H9 (cell line): ENCODE measurements at regions not wholly inside any gene's neighbourhood (a gene's known extent, or its start where the extent isn't known, plus 50 kb on each side); places are given as distances from the start of the nearest gene placed in this dataset.

Experiments used
- DNase-seq: peaks from one replicate; pipeline ENCODE4 v3.0.0-alpha.2; 2017
- H2AFZ ChIP-seq: one replicate; pipeline ENCODE4 v1.6.1; 2013; ENCODE audit warnings: mild to moderate bottlenecking, low read length, control low read depth, moderate library complexity
- H2AK5ac ChIP-seq: 2 replicates; pipeline ENCODE4 v1.6.1; 2013; ENCODE audit warnings: low read length, control low read depth, mixed read lengths; ENCODE audit not compliant: insufficient read length
- H2BK120ac ChIP-seq: one replicate; pipeline ENCODE4 v1.6.1; 2013; ENCODE audit warnings: low read depth, mild to moderate bottlenecking, low read length, control low read depth, inconsistent platforms; ENCODE audit not compliant: poor library complexity, severe bottlenecking
- H2BK12ac ChIP-seq: 2 replicates; pipeline ENCODE4 v1.6.1; 2013; ENCODE audit warnings: low read length, control low read depth, mixed read lengths, low read depth; ENCODE audit not compliant: insufficient read length
- H2BK15ac ChIP-seq: 2 replicates; pipeline ENCODE4 v1.6.1; 2013; ENCODE audit warnings: low read depth, low read length, control low read depth
- H2BK20ac ChIP-seq: one replicate; pipeline ENCODE4 v1.6.1; 2013; ENCODE audit warnings: low read depth, mild to moderate bottlenecking, low read length, control low read depth, inconsistent platforms; ENCODE audit not compliant: poor library complexity, severe bottlenecking
- H2BK5ac ChIP-seq: 2 replicates; pipeline ENCODE4 v1.6.1; 2013; ENCODE audit warnings: low read length, control low read depth, mixed read lengths; ENCODE audit not compliant: insufficient read length
- H3K14ac ChIP-seq: 2 replicates; pipeline ENCODE4 v1.6.1; 2013; ENCODE audit warnings: low read length, control low read depth; ENCODE audit not compliant: insufficient read depth
- H3K18ac ChIP-seq: 2 replicates; pipeline ENCODE4 v1.6.1; 2013; ENCODE audit warnings: low read depth, mild to moderate bottlenecking, mixed read lengths, low read length, control low read depth; ENCODE audit not compliant: insufficient read length
- H3K23ac ChIP-seq: 2 replicates; pipeline ENCODE4 v1.6.1; 2013; ENCODE audit warnings: low read length, control low read depth, mixed read lengths, low read depth; ENCODE audit not compliant: insufficient read length
- H3K23me2 ChIP-seq: 2 replicates; pipeline ENCODE4 v1.6.1; 2013; ENCODE audit warnings: low read depth, mild to moderate bottlenecking, mixed read lengths, low read length, control low read depth; ENCODE audit not compliant: insufficient read length, poor library complexity, severe bottlenecking
- H3K27ac ChIP-seq: 2 replicates; pipeline ENCODE4 v1.5.1; 2013; ENCODE audit warnings: low read length, control low read depth, mixed read lengths, low read depth; ENCODE audit not compliant: insufficient read length
- H3K27me3 ChIP-seq: 2 replicates; pipeline ENCODE4 v1.6.1; 2013; ENCODE audit warnings: low read length, control low read depth, inconsistent platforms; ENCODE audit not compliant: insufficient read depth
- H3K4ac ChIP-seq: 2 replicates; pipeline ENCODE4 v1.6.1; 2013; ENCODE audit warnings: low read depth, mild to moderate bottlenecking, control low read depth, inconsistent platforms, low read length, moderate library complexity
- H3K4me1 ChIP-seq: 2 replicates; pipeline ENCODE4 v1.6.1; 2013; ENCODE audit warnings: low read length, control low read depth, inconsistent platforms; ENCODE audit not compliant: insufficient read depth
- H3K4me2 ChIP-seq: 2 replicates; pipeline ENCODE4 v1.6.1; 2013; ENCODE audit warnings: low read length, control low read depth, mixed read lengths; ENCODE audit not compliant: insufficient read length, insufficient read depth
- H3K56ac ChIP-seq: 2 replicates; pipeline ENCODE4 v1.6.1; 2013; ENCODE audit warnings: low read depth, mild to moderate bottlenecking, mixed read lengths, low read length, control low read depth; ENCODE audit not compliant: insufficient read length
- H3K79me1 ChIP-seq: 2 replicates; pipeline ENCODE4 v1.6.1; 2013; ENCODE audit warnings: low read depth, mild to moderate bottlenecking, moderate library complexity, low read length, control low read depth, inconsistent platforms; ENCODE audit not compliant: insufficient read depth, poor library complexity, severe bottlenecking
- H3K79me2 ChIP-seq: 2 replicates; pipeline ENCODE4 v1.6.1; 2013; ENCODE audit warnings: low read length, control low read depth, inconsistent platforms; ENCODE audit not compliant: insufficient read depth
- H3K9ac ChIP-seq: 2 replicates; pipeline ENCODE4 v1.6.1; 2013; ENCODE audit warnings: low read length, control low read depth, mixed read lengths; ENCODE audit not compliant: insufficient read length; ENCODE audit errors: extremely low read depth
- H3K9me3 ChIP-seq: one replicate; pipeline ENCODE4 v1.6.1; 2013; ENCODE audit warnings: low read depth, low read length, inconsistent platforms; ENCODE audit not compliant: control insufficient read depth
- H3T11ph ChIP-seq: one replicate; pipeline ENCODE4 v1.6.1; 2013; ENCODE audit warnings: mild to moderate bottlenecking, low read length, control low read depth, inconsistent platforms
- H4K20me1 ChIP-seq: one replicate; pipeline ENCODE4 v1.6.1; 2013; ENCODE audit not compliant: control insufficient read depth, insufficient read length, insufficient read depth
- H4K5ac ChIP-seq: 2 replicates; pipeline ENCODE4 v1.6.1; 2013; ENCODE audit warnings: low read depth, mild to moderate bottlenecking, mixed read lengths, low read length, control low read depth; ENCODE audit not compliant: insufficient read length
- H4K8ac ChIP-seq: replicated peaks from 2 replicates; pipeline ENCODE4 v1.6.1; 2013; ENCODE audit warnings: low read length, control low read depth, mixed read lengths, low read depth; ENCODE audit not compliant: insufficient read length
- H4K91ac ChIP-seq: 2 replicates; pipeline ENCODE4 v1.6.1; 2013; ENCODE audit warnings: low read depth, mild to moderate bottlenecking, moderate library complexity, mixed read lengths, low read length, control low read depth; ENCODE audit not compliant: insufficient read length
- H3K27ac Mint-ChIP-seq, 3 experiments: 2 replicates in 2 of 3; 3 replicates in 1 of 3; pipeline ENCODE4 v1.8.0; 2020 to 2021; ENCODE audit warnings: mixed read lengths in 3 of 3, mild to moderate bottlenecking in 1 of 3, moderate library complexity in 1 of 3
- H3K27me3 Mint-ChIP-seq: 2 replicates; pipeline ENCODE4 v1.8.0; 2021; ENCODE audit warnings: low read depth, mild to moderate bottlenecking, moderate library complexity, mixed read lengths
- H3K36me3 Mint-ChIP-seq, 3 experiments: 2 replicates in 2 of 3; 3 replicates in 1 of 3; pipeline ENCODE4 v1.8.0; 2020 to 2021; ENCODE audit warnings: low read depth in 3 of 3, mixed read lengths in 3 of 3; ENCODE audit not compliant: insufficient read depth in 1 of 3
- H3K4me1 Mint-ChIP-seq, 2 experiments: 2 replicates each; pipeline ENCODE4 v1.8.0; 2020; ENCODE audit warnings: mixed read lengths in 2 of 2
- H3K4me3 Mint-ChIP-seq, 2 experiments: 2 replicates in 1 of 2; 3 replicates in 1 of 2; pipeline ENCODE4 v1.8.0; 2020 to 2021; ENCODE audit warnings: mild to moderate bottlenecking in 2 of 2, mixed read lengths in 2 of 2, moderate library complexity in 1 of 2
- H3K9me3 Mint-ChIP-seq, 2 experiments: 2 replicates in 1 of 2; 3 replicates in 1 of 2; pipeline ENCODE4 v1.8.0; 2020; ENCODE audit warnings: mild to moderate bottlenecking in 2 of 2, mixed read lengths in 2 of 2, moderate library complexity in 1 of 2
- WGBS: extraction: QIAGEN DNeasy Blood & Tissue Kit; methylation state at CpG from one replicate; pipeline ENCODE4 v1.1.7; 2013; ENCODE audit warnings: missing lambda C conversion rate, low lambda C conversion rate, mixed read lengths; ENCODE audit not compliant: insufficient read length; ENCODE audit errors: extremely low coverage; 5-methylcytosine and 5-hydroxymethylcytosine counted together
- TF ChIP-seq, protein P1 (sequence below): fragments of 200-600 bp; sonication (generic); conservative IDR thresholded peaks from 3 replicates; pipeline ENCODE4 v1.8.0; 2021; ENCODE audit warnings: antibody characterized with exemption, mild to moderate bottlenecking

GRCh38 chr2:113826346-113827285, 63.3 kb upstream of the ACTR3 start:
- peak; percentile 39 for DNase-seq
- no peaks in the 10 kb centered on the region for H3K27me3 ChIP-seq
- H2BK20ac ChIP-seq, result no peak overlapping the region
- no peaks in the 10 kb centered on the region for H3K4me1 ChIP-seq
- no peak overlapping the region for H3K56ac ChIP-seq
- Mint-ChIP-seq H3K4me1 (peaks cover 10 to 11% of the 10 kb centered on the region in 2 experiments), H3K4me3 (no peak overlapping the region), H3K9me3 (no peaks in the 10 kb centered on the region), H3K27me3 (no peaks in the 10 kb centered on the region), H3K27ac (peak overlapping the region in 2 of 3 experiments; percentile 23 to 24; a peak in 3 of 7 replicates), H3K36me3 (no peaks in the 10 kb centered on the region)
- no peak overlapping the region for H4K91ac ChIP-seq
- H3K9ac ChIP-seq, result no peak overlapping the region
- H3K18ac ChIP-seq, result no peak overlapping the region
- no peak overlapping the region for H2BK5ac ChIP-seq
- no peak overlapping the region for H2AFZ ChIP-seq
- TF ChIP-seq, protein P1, sequence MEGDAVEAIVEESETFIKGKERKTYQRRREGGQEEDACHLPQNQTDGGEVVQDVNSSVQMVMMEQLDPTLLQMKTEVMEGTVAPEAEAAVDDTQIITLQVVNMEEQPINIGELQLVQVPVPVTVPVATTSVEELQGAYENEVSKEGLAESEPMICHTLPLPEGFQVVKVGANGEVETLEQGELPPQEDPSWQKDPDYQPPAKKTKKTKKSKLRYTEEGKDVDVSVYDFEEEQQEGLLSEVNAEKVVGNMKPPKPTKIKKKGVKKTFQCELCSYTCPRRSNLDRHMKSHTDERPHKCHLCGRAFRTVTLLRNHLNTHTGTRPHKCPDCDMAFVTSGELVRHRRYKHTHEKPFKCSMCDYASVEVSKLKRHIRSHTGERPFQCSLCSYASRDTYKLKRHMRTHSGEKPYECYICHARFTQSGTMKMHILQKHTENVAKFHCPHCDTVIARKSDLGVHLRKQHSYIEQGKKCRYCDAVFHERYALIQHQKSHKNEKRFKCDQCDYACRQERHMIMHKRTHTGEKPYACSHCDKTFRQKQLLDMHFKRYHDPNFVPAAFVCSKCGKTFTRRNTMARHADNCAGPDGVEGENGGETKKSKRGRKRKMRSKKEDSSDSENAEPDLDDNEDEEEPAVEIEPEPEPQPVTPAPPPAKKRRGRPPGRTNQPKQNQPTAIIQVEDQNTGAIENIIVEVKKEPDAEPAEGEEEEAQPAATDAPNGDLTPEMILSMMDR, result no peak
- no peak overlapping the region for H2BK120ac ChIP-seq
- no peaks in the 10 kb centered on the region for H3K23me2 ChIP-seq
- no peak overlapping the region for H4K8ac ChIP-seq
- no peak overlapping the region for H3K4ac ChIP-seq
- no peak overlapping the region for H3K4me2 ChIP-seq
- no peaks in the 10 kb centered on the region for H3K79me2 ChIP-seq
- H3K27ac ChIP-seq, result no peak overlapping the region
- H4K20me1 ChIP-seq, result no peaks in the 10 kb centered on the region
- H3K23ac ChIP-seq, result no peak overlapping the region
- no peak overlapping the region for H3K14ac ChIP-seq
- no peaks in the 10 kb centered on the region for H3K79me1 ChIP-seq
- H3K9me3 ChIP-seq, result no peaks in the 10 kb centered on the region
- no peak overlapping the region for H2AK5ac ChIP-seq
- no peak overlapping the region for H3T11ph ChIP-seq
- H4K5ac ChIP-seq, result no peak overlapping the region
- WGBS, result no CpG with 5 or more reads among the region's 4 CpGs
- no peak overlapping the region for H2BK15ac ChIP-seq
- no peak overlapping the region for H2BK12ac ChIP-seq
